Pancreas (tissue), 10 donors: ENCODE measurements at regions not wholly inside any gene's neighbourhood (a gene's known extent, or its start where the extent isn't known, plus 50 kb on each side); places are given as distances from the start of the nearest gene placed in this dataset.

Source experiments
- ATAC-seq, 4 donors: fragments of 200-7000 bp; cut with Tn5 transposase; one replicate each; pipeline versions ENCODE4 v1.8.0 to v1.9.1; 2020; ENCODE audit warnings: mild to moderate bottlenecking in 4 of 4, moderate library complexity in 4 of 4
- DNase-seq, 6 donors: peaks; one replicate each; pipeline ENCODE4 v3.0.0-alpha.2; 2020
- FAIRE-seq: peaks from 2 replicates; lab custom pipeline; 2012; peaks lifted over from hg19 to GRCh38; lab: Jason Lieb, UNC
- H3K27ac ChIP-seq, 4 donors: fragments of 200-600 bp; sonication (generic); 1 replicate in 3 of 4; 2 replicates in 1 of 4; pipeline versions ENCODE4 v1.5.0 to v1.8.0; 2020
- H3K27me3 ChIP-seq, 4 donors: fragments of 200-600 bp; one replicate each; pipeline ENCODE4 v1.8.0; 2021
- H3K36me3 ChIP-seq, 3 donors: fragments of 200-600 bp; sonication (generic) in 1 of 3; one replicate each; pipeline versions ENCODE4 v1.5.0 to v1.8.0; 2020 to 2021
- H3K4me1 ChIP-seq, 3 donors: fragments of 200-600 bp; one replicate each; pipeline ENCODE4 v1.8.0; 2021
- H3K4me3 ChIP-seq, 4 donors: fragments of 200-600 bp; sonication (generic) in 2 of 4; one replicate each; pipeline versions ENCODE4 v1.5.0 to v1.8.0; 2020 to 2021
- H3K9me3 ChIP-seq, 4 donors: fragments of 200-600 bp; one replicate each; pipeline ENCODE4 v1.8.0; 2021
- WGBS, 2 donors: extraction: QIAGEN DNeasy Blood & Tissue Kit; methylation state at CpG; one replicate each; pipeline ENCODE4 v1.1.7; 2013; 5-methylcytosine and 5-hydroxymethylcytosine counted together
- intact Hi-C, 3 donors: fragments of 100-400 bp; cut with DNase I; formaldehyde crosslinking; loops; one replicate each; pipeline versions ENCODE4 v1.11.1 to v1.14.2; 2022
- TF ChIP-seq, protein P1 (sequence below), 4 donors: fragments of 200-600 bp; sonication (generic) in 3 of 4; IDR thresholded peaks; one replicate each; pipeline versions ENCODE4 v1.5.0 to v1.8.0; 2021; ENCODE audit warnings: antibody characterized with exemption in 4 of 4
- donor health status: healthy with polysubstance abuse.
- donor health status: DM: no; HTN: no; CAD: no; lungs with moderate emphysema.
- donor health status: DM: no; HTN: no; CAD: no.
- donor health status: control.
- donor health status: control.
- donor health status: Bipolar disorder and iron deficiency.
- donor health status: DM: yes; HTN: yes; CAD: no.
- donor health status: DM: no; HTN: no; CAD: no.
- donor health status: DM: no; HTN: no; CAD: no.
- donor health status: DM: yes; HTN: yes; CAD: no.

- ATAC-seq (peak; percentile 56 to 88 (median 64)), FAIRE-seq (no peak), DNase-seq (no peak)
- Histone ChIP-seq H3K9me3 (peaks cover 0 to 3% (median 0%) of the 10 kb centered on the region in 4 donors), H3K36me3 (no peaks in the 10 kb centered on the region), H3K27ac (no peak overlapping the region), H3K27me3 (no peaks in the 10 kb centered on the region), H3K4me3 (no peak overlapping the region), H3K4me1 (peaks cover 3 to 8% (median 6%) of the 10 kb centered on the region in 3 donors)
- WGBS, 2 donors, result 38 to 40% methylated on average over 3 of the region's 3 CpGs
- intact Hi-C loops, result no loop called here
- TF ChIP-seq, protein P1, sequence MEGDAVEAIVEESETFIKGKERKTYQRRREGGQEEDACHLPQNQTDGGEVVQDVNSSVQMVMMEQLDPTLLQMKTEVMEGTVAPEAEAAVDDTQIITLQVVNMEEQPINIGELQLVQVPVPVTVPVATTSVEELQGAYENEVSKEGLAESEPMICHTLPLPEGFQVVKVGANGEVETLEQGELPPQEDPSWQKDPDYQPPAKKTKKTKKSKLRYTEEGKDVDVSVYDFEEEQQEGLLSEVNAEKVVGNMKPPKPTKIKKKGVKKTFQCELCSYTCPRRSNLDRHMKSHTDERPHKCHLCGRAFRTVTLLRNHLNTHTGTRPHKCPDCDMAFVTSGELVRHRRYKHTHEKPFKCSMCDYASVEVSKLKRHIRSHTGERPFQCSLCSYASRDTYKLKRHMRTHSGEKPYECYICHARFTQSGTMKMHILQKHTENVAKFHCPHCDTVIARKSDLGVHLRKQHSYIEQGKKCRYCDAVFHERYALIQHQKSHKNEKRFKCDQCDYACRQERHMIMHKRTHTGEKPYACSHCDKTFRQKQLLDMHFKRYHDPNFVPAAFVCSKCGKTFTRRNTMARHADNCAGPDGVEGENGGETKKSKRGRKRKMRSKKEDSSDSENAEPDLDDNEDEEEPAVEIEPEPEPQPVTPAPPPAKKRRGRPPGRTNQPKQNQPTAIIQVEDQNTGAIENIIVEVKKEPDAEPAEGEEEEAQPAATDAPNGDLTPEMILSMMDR (IDR thresholded peaks at IDR 0.05), result no peak
Measured at GRCh38 chr1:95699149-95699953, 465.3 kb downstream of the RWDD3 start.

GRCh38 chr1:95701450-95702173 lies 467.6 kb downstream of the RWDD3 start:
- no peak for ATAC-seq
- no peak for FAIRE-seq
- DNase-seq, result peak in 3 of 6 donors; percentile 24 to 72 (median 47)
- Histone ChIP-seq H3K27ac (no peak overlapping the region), H3K4me3 (no peak overlapping the region), H3K27me3 (no peaks in the 10 kb centered on the region), H3K36me3 (no peaks in the 10 kb centered on the region), H3K9me3 (peaks cover 0 to 3% (median 0%) of the 10 kb centered on the region in 4 donors), H3K4me1 (peaks cover 3 to 8% (median 6%) of the 10 kb centered on the region in 3 donors)
- intact Hi-C loops, result no loop called here
- TF ChIP-seq, protein P1 (IDR thresholded peaks at IDR 0.05), result no peak
- WGBS, 2 donors, result 95 to 96% methylated on average over 4 of the region's 4 CpGs

DNA sequence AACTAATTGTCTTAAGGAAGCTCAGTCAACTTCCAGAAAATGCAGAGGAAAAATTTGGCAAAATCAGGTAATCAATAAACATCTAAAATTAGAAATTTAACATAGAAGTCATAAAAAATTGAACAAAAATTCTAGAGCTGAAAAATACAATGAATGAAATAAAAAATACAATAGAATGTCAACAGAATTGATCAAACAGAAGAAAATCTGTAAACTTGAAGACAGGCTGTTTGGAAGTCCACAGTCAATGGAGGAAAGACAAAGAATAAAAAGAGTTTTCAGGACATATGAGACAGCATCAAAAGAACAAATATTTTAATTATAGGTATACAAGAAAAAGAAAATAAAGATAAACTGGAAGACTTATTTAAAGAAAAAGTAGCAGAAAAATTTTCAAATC lies 469.0 kb downstream of the RWDD3 start:
- TF ChIP-seq, protein P1 (IDR thresholded peaks at IDR 0.05), result no peak
- no peaks in the 10 kb centered on the region for H3K36me3 ChIP-seq
- H3K9me3 ChIP-seq, result peaks cover 0 to 3% (median 0%) of the 10 kb centered on the region in 4 donors
- H3K4me1 ChIP-seq, result peaks cover 3 to 8% (median 6%) of the 10 kb centered on the region in 3 donors
- intact Hi-C loops, result no loop called here
- DNase-seq (no peak), FAIRE-seq (no peak), ATAC-seq (no peak)
- no peak overlapping the region for H3K27ac ChIP-seq
- no peak overlapping the region for H3K4me3 ChIP-seq
- no peaks in the 10 kb centered on the region for H3K27me3 ChIP-seq

- no peaks in the 10 kb centered on the region for H3K9me3 ChIP-seq
- no peak overlapping the region for H3K27ac ChIP-seq
- intact Hi-C loops, result no loop called here
- no peak for ATAC-seq
- TF ChIP-seq, protein P1 (IDR thresholded peaks at IDR 0.05), result no peak
- H3K4me1 ChIP-seq, result no peaks in the 10 kb centered on the region
- FAIRE-seq, result no peak
- H3K36me3 ChIP-seq, result no peaks in the 10 kb centered on the region
- WGBS, 2 donors, result 79 to 87% methylated on average over 3 of the region's 3 CpGs
- no peaks in the 10 kb centered on the region for H3K27me3 ChIP-seq
- DNase-seq, result no peak
- no peak overlapping the region for H3K4me3 ChIP-seq
Measured at GRCh38 chr1:95716097-95716496, 482.1 kb downstream of the RWDD3 start.
